ENCODE measurements at regions not wholly inside any gene's neighbourhood (a gene's known extent, or its start where the extent isn't known, plus 50 kb on each side); places are given as distances from the start of the nearest gene placed in this dataset.
"Not testable (repeated sequence)": the region's sequence is repeated elsewhere in the genome, so short reads cannot be mapped to it uniquely, and the experiment has no call there.

DNA sequence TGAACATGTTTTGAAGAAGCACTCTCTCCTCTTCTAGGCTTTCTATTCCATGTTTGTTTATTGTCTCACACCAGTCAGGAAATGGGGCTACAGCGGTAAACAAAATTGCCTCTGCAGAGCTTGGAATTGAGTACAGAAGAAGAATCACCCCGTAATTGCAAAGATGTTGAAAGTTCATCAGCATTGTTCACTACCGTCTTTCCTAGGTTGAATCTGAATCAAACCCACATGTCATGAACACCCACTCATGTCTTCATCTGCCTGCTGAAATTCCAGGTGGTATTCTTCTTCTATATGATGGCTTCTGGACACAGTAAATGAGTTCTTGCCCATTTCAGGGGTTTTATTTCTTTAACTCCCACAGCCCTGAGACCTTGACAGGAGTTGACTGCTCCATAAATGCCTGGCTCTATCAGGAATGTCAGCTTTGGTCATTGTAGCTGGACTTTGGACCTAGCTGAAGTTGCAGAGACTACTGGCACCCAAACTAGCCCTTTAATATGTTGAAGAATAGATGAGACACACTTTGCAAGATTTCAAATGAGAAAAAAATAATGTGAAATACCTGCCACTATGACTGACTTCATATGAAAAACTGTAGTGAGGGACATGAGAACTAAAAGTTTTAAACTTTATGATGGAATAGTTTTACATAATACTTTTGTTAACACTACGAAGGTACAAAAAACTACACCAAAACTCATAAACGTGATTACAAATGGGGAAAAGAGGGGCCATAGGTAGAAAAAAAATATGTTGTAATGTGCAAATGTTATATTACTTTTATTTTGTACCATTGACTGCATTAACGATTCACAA lies 1235.3 kb upstream of the ZEB2 start:
- no peak for DNase-seq (ENCODE audit: low read depth, low spot score)

GRCh38 chr2:145753966-145754365 lies 1234.0 kb upstream of the ZEB2 start:
- DNase-seq (ENCODE audit: low read depth, low spot score): no peak

- no peak for DNase-seq (ENCODE audit: low read depth, low spot score)
These were observed 1233.2 kb upstream of the ZEB2 start for GRCh38 chr2:145753041-145753608.

DNA sequence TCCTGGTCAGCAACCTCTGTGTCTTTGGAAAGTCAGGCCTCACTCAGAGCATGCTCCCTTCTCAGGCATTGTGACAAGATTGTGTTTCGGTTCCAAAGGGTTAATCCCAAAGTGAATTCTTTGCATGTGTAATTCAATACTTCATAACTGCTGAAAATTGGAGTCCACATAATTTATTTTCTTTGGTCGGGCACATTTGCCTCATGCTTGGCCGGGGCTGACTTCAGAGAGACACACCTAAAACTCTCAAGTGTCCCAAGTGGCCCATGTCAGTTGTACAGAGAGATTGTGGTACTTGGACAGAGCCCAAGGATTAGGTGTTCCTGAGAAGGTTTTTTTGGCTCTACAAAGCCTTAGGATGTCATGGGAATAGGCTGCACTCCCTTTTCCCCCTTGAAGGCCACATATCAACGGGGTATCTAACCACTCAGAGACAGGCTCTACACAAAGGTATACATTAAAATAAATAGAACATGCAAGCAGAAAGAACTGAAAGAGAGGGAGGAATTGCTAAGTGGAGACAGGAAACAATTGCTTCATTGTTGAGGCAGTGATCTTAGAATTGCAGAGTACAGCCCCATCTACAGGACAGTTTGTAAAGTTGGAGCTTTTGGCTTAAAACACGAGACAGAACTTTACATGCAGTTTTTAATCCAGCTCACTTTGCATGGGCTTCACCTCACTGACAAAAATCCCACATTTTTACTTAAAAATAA lies 1232.3 kb upstream of the ZEB2 start:
- DNase-seq (ENCODE audit: low read depth, low spot score): no peak

GRCh38 chr2:145751629-145752028 lies 1231.7 kb upstream of the ZEB2 start:
- DNase-seq (ENCODE audit: low read depth, low spot score): no peak

GRCh38 chr2:145751155-145751554 lies 1231.2 kb upstream of the ZEB2 start:
- DNase-seq (ENCODE audit: low read depth, low spot score): no peak

DNA sequence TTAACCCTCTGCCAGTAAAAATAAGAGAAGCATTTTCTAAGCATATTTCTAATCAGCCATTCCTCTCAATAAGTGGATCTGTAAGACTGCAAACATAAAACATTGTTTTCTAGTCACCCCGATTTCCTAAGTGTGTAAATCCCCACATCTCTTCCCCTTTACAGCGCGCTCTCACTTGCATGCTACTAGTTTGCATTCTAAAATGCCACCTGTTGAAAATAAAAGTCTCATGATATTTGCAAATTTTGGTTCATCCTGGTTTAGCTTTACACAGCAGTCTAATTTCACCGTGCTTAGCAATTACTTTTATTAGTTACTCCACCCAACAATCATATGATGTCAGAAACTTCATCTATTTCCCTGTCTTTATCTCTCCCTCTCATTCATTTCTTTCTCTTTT lies 1230.7 kb upstream of the ZEB2 start:
- no peak for DNase-seq (ENCODE audit: low read depth, low spot score)

GRCh38 chr2:145750144-145750543 lies 1230.2 kb upstream of the ZEB2 start:
- DNase-seq (ENCODE audit: low read depth, low spot score): no peak

DNA sequence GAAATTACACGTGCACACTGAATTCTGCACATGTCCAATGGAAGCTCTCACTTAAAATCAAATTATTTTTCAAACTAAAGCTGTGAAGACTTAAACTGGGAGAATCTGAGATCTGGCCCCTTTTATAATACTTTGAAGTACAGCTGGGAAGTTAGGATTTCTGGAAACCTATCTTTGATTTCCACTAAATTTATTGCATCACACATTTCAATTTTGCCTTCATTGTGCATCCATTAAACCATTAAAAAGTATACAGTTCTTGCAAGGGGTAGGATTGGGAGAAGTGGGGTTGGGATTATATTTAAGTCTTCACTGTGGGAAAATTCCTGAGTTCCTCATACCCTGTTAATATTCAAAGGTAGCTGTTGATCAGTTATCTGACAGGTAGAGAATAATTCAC lies 1229.6 kb upstream of the ZEB2 start:
- no peak for DNase-seq (ENCODE audit: low read depth, low spot score)

DNA sequence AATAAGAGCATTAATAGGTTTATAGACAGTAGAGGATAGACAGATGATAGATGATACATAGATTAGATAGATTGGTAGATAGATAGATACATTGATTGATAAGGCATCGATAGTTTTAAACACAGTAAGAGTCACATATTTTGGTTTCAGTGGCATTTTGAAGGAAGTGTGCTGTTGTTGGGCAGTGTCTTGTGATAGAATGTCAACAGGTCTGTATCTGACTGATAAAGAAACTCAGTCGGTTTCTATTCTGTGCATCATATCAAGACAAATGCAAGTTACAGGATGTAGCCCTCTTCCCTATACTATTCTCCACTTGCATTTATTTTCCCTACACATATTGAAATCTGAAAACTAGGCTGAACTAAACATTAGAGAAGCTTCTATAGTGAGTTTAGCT lies 1229.0 kb upstream of the ZEB2 start:
- no peak for DNase-seq (ENCODE audit: low read depth, low spot score)

GRCh38 chr2:145747715-145748114 lies 1227.8 kb upstream of the ZEB2 start:
- no peak for DNase-seq (ENCODE audit: low read depth, low spot score)

DNA sequence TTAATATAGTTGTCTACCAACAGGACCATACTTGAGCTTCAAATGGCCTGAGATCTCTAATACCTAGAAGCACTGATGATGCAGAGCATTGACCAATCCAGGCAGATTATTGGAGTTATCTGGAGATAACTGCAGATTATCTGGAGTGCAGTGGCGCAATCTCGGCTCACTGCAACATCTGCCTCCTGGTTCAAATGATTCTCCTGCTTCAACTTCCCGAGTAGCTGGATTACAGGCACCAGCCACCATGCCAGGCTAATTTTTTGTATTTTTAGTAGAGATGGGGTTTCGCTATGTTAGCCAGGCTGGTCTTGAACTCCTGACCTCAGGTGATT lies 1225.4 kb upstream of the ZEB2 start:
- not testable (repeated sequence) for DNase-seq (ENCODE audit: low read depth, low spot score)

- no peak for DNase-seq (ENCODE audit: low read depth, low spot score)
These were observed 1224.8 kb upstream of the ZEB2 start for GRCh38 chr2:145744541-145745386.

DNA sequence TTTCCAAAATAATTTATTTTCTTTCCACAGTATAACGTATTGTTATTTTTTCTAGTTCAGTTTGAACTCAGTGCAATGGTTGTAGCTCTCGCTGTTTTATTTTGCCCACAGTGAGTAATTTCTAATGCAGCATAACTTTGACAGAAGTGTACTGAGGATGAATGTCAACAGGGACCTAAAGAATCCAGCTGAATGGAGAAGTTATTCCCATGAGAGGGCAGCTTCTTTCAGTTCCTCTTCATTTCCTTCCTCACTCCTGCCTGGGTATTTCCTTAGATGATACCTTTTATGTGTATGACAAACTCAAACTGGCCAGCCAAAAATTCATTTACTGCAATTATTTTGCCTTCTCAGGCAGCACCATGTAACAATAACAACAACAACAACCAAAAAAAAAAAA lies 1223.1 kb upstream of the ZEB2 start:
- DNase-seq (ENCODE audit: low read depth, low spot score): no peak

GRCh38 chr2:145741636-145742035 lies 1221.7 kb upstream of the ZEB2 start:
- no peak for DNase-seq (ENCODE audit: low read depth, low spot score)

DNA sequence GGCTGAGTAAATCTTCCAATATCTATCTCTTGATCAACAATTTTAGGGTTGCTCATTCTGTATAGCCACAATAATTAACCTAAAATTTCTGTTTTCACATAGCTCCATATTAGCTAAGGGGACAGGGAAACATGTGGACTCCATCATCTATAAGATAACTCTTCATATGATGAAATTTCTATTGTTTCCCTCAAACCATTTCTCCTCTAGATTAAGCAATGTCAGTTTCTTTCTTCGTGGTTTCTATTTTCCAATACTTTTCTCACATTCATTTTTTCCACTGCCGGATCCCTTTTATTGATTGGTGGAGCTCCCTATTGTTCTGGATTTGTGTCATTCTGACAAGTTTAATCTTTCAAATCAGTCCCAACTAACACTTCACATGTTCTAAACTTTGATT lies 1221.3 kb upstream of the ZEB2 start:
- DNase-seq (ENCODE audit: low read depth, low spot score): no peak

- no peak for DNase-seq (ENCODE audit: low read depth, low spot score)
These were observed 1220.4 kb upstream of the ZEB2 start for GRCh38 chr2:145740302-145740701.

- no peak for DNase-seq (ENCODE audit: low read depth, low spot score)
These were observed 1219.8 kb upstream of the ZEB2 start for GRCh38 chr2:145739681-145740080.

- no peak for DNase-seq (ENCODE audit: low read depth, low spot score)
These were observed 1217.0 kb upstream of the ZEB2 start for GRCh38 chr2:145736871-145737270.

DNA sequence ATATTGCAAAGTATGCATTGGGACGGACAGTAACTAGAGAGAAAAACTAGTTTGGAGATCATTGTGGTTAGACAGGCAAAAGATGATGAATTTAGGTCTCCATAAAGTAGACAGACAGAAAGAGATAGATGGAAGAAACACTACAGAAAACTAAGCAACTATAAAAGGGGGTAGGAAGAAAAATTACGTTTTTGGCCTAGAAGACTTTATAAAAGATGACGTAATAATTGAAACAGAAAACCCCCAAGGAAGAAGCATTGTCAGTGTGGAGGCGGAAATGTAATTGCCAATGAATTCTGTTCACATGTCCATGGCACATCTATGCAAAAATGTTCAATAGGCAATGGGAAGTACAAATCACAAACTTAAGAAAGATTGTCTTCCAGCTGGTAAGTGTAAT lies 1211.5 kb upstream of the ZEB2 start:
- no peak for DNase-seq (ENCODE audit: low read depth, low spot score)

GRCh38 chr2:145729993-145730770 lies 1210.3 kb upstream of the ZEB2 start:
- DNase-seq (ENCODE audit: low read depth, low spot score): no peak

Data from activated CD4-positive, CD25-positive, alpha-beta regulatory T cell treated with anti-CD3 and anti-CD28 coated beads, Interleukin-2, amount 50 U/mL, for 16 hours (primary cell).